B cell (primary cell): ENCODE measurements at regions not wholly inside any gene's neighbourhood (a gene's known extent, or its start where the extent isn't known, plus 50 kb on each side); places are given as distances from the start of the nearest gene placed in this dataset.

Experiments
- ATAC-seq: fragments of 200-7000 bp; cut with Tn5 transposase; one replicate; pipeline ENCODE4 v1.10.0; 2021; ENCODE audit warnings: low read depth, mild to moderate bottlenecking, moderate number of reproducible peaks, moderate library complexity
- CTCF ChIA-PET: fragments of 350-600 bp; sonication (Branson Sonifier 250); formaldehyde crosslinking; loops from one replicate; lab custom pipeline; 2021; ENCODE audit warnings: antibody characterized with exemption, inconsistent platforms; lab: Charles Lee
- POLR2A ChIA-PET: fragments of 350-600 bp; sonication (Branson Sonifier 250); formaldehyde crosslinking; loops from one replicate; lab custom pipeline; 2021; ENCODE audit warnings: antibody characterized with exemption; lab: Charles Lee
- DNase-seq: peaks from one replicate; pipeline ENCODE4 v3.0.0; 2013
- H2AFZ ChIP-seq: 2 replicates; pipeline ENCODE4 v1.6.1; 2012; ENCODE audit warnings: mild to moderate bottlenecking, low read depth, low read length; ENCODE audit not compliant: insufficient read depth, poor library complexity, severe bottlenecking
- H3K27ac ChIP-seq, 2 donors: 1 replicate in 1 of 2; 2 replicates in 1 of 2; pipeline ENCODE4 v1.5.1; 2012 to 2013; ENCODE audit warnings: low read length in 2 of 2, mild to moderate bottlenecking in 2 of 2, moderate library complexity in 1 of 2
- H3K27me3 ChIP-seq, 4 experiments: fragments of 200-600 bp in 1 of 4; sonication (generic) in 1 of 4; replicated peaks in 1 of 4; 1 replicate in 2 of 4; 2 replicates in 2 of 4; pipeline versions ENCODE4 v1.6.1 to v1.7.0; 2013 to 2016; ENCODE audit warnings: low read length in 3 of 4, mild to moderate bottlenecking in 2 of 4, mixed read lengths in 1 of 4, moderate library complexity in 1 of 4; ENCODE audit not compliant: insufficient read depth in 4 of 4, control insufficient read depth in 3 of 4; ENCODE audit errors: control extremely low read depth in 1 of 4
- H3K36me3 ChIP-seq, 2 experiments: replicated peaks in 1 of 2; 1 replicate in 1 of 2; 2 replicates in 1 of 2; pipeline versions ENCODE4 v1.6.1 to v1.7.1; 2013; ENCODE audit warnings: low read length in 1 of 2; ENCODE audit not compliant: insufficient read depth in 2 of 2, control insufficient read depth in 1 of 2; ENCODE audit errors: control extremely low read depth in 1 of 2, extremely low read depth in 1 of 2
- H3K4me1 ChIP-seq, 2 donors: fragments of 200-600 bp in 1 of 2; sonication (generic) in 1 of 2; 1 replicate in 1 of 2; 2 replicates in 1 of 2; pipeline versions ENCODE4 v1.5.1 to v1.6.1; 2013 to 2017; ENCODE audit warnings: low read length in 2 of 2; ENCODE audit not compliant: control insufficient read depth in 2 of 2, insufficient read depth in 2 of 2
- H3K4me2 ChIP-seq: replicated peaks from 2 replicates; pipeline ENCODE3; 2012; ENCODE audit warnings: mild to moderate bottlenecking, low read depth, low read length; ENCODE audit not compliant: poor library complexity, severe bottlenecking
- H3K4me3 ChIP-seq, 5 experiments: fragments of 200-600 bp in 1 of 5; sonication (generic) in 1 of 5; 1 replicate in 3 of 5; 2 replicates in 2 of 5; pipeline versions ENCODE4 v1.5.1 to v1.7.0; 2011 to 2016; ENCODE audit warnings: low read length in 4 of 5, mild to moderate bottlenecking in 4 of 5, low read depth in 2 of 5, control low read depth in 1 of 5, moderate library complexity in 1 of 5; ENCODE audit not compliant: insufficient read depth in 1 of 5; ENCODE audit errors: control extremely low read depth in 1 of 5, extremely low read depth in 1 of 5
- H3K79me2 ChIP-seq: fragments of 200-600 bp; sonication (generic); one replicate; pipeline ENCODE4 v1.6.0; 2016; ENCODE audit warnings: low read length; ENCODE audit not compliant: control insufficient read depth, insufficient read depth
- H3K9ac ChIP-seq: fragments of 200-600 bp; sonication (generic); 2 replicates; pipeline ENCODE4 v1.6.1; 2017; ENCODE audit warnings: mild to moderate bottlenecking, low read length, moderate library complexity
- H3K9me3 ChIP-seq, 3 donors: one replicate each; pipeline versions ENCODE4 v1.6.1 to v1.7.1; 2013; ENCODE audit warnings: low read length in 2 of 3; ENCODE audit not compliant: control insufficient read depth in 2 of 3, insufficient read depth in 1 of 3; ENCODE audit errors: control extremely low read depth in 1 of 3
- H4K20me1 ChIP-seq: 2 replicates; pipeline ENCODE4 v1.6.0; 2012; ENCODE audit warnings: mild to moderate bottlenecking, low read length; ENCODE audit not compliant: insufficient read depth, control insufficient read depth, poor library complexity, severe bottlenecking
- H3K27ac Mint-ChIP-seq: one replicate; pipeline ENCODE4 v1.8.0; 2021; ENCODE audit warnings: mixed read lengths
- H3K27me3 Mint-ChIP-seq: one replicate; pipeline ENCODE4 v1.8.0; 2021; ENCODE audit warnings: mixed read lengths
- H3K4me1 Mint-ChIP-seq: one replicate; pipeline ENCODE4 v1.8.0; 2021; ENCODE audit warnings: mixed read lengths
- H3K4me3 Mint-ChIP-seq: one replicate; pipeline ENCODE4 v1.8.0; 2021; ENCODE audit warnings: mixed read lengths
- H3K9me3 Mint-ChIP-seq: one replicate; pipeline ENCODE4 v1.8.0; 2022; ENCODE audit warnings: mixed read lengths; ENCODE audit not compliant: insufficient read depth
- CTCF ChIP-seq: fragments of 200-600 bp; IDR thresholded peaks from one replicate; pipeline ENCODE4 v1.8.0; 2022; ENCODE audit warnings: antibody characterized with exemption, mild to moderate bottlenecking
- EZH2 ChIP-seq: IDR thresholded peaks from 2 replicates; pipeline ENCODE4 v1.6.1; 2012; ENCODE audit warnings: borderline replicate concordance, low read depth, mild to moderate bottlenecking, moderate library complexity, low read length; ENCODE audit not compliant: insufficient read depth, poor library complexity, severe bottlenecking
- WGBS: methylation state at CpG from one replicate; pipeline ENCODE4 v1.1.5; 2013; ENCODE audit warnings: missing lambda C conversion rate; ENCODE audit not compliant: insufficient coverage; 5-methylcytosine and 5-hydroxymethylcytosine counted together
- intact Hi-C: fragments of 100-400 bp; cut with micrococcal nuclease; formaldehyde crosslinking; loops from one replicate; pipeline ENCODE4 v1.10.0; 2022

- Histone ChIP-seq H3K36me3 (no peaks in the 10 kb centered on the region), H2AFZ (no peak overlapping the region), H3K9me3 (no peaks in the 10 kb centered on the region), H3K27ac (no peak overlapping the region), H3K9ac (no peak overlapping the region), H3K79me2 (no peaks in the 10 kb centered on the region), H3K4me1 (no peaks in the 10 kb centered on the region), H3K4me2 (no peak overlapping the region), H3K27me3 (peaks cover 0 to 3% (median 0%) of the 10 kb centered on the region in 4 experiments), H3K4me3 (no peak overlapping the region), H4K20me1 (no peaks in the 10 kb centered on the region)
- Mint-ChIP-seq H3K9me3 (no peaks in the 10 kb centered on the region), H3K4me1 (no peaks in the 10 kb centered on the region), H3K27me3 (peaks cover 3% of the 10 kb centered on the region), H3K27ac (no peak overlapping the region), H3K4me3 (no peak overlapping the region)
- intact Hi-C loops, result no loop called here
- CTCF ChIA-PET, result no interaction called here
- TF ChIP-seq CTCF, result no peak
- no peak for TF ChIP-seq EZH2
- no peak for DNase-seq
- 76% methylated on average over 6 of the region's 6 CpGs for WGBS
- POLR2A ChIA-PET, result no interaction called here
- no peak for ATAC-seq
These were observed 463.9 kb upstream of the HS6ST1 start for GRCh38 chr2:128782411-128783192.

- H4K20me1 ChIP-seq, result no peaks in the 10 kb centered on the region
These were observed 464.6 kb upstream of the HS6ST1 start for GRCh38 chr2:128783193-128783671.

More at GRCh38 chr2:128783193-128783671, 464.6 kb upstream of the HS6ST1 start:
- TF ChIP-seq EZH2, result no peak
- TF ChIP-seq CTCF, result no peak
- 91% methylated on average over 9 of the region's 9 CpGs for WGBS
- Mint-ChIP-seq H3K27ac (no peak overlapping the region), H3K4me1 (no peaks in the 10 kb centered on the region), H3K27me3 (peaks cover 3% of the 10 kb centered on the region), H3K9me3 (peaks cover under 1% of the 10 kb centered on the region), H3K4me3 (no peak overlapping the region)
- no peak overlapping the region for H3K27ac ChIP-seq
- H3K79me2 ChIP-seq, result no peaks in the 10 kb centered on the region
- no peak overlapping the region for H3K4me2 ChIP-seq
- H3K9me3 ChIP-seq, result no peaks in the 10 kb centered on the region
- ChIA-PET CTCF (no interaction called here), POLR2A (no interaction called here)
- peaks cover 0 to 3% (median 0%) of the 10 kb centered on the region in 4 experiments for H3K27me3 ChIP-seq
- H2AFZ ChIP-seq, result no peak overlapping the region
- no peak for ATAC-seq
- no peak overlapping the region for H3K9ac ChIP-seq
- DNase-seq, result no peak
- H3K4me1 ChIP-seq, result no peaks in the 10 kb centered on the region
- H3K4me3 ChIP-seq, result no peak overlapping the region
- intact Hi-C loops, result no loop called here
- no peaks in the 10 kb centered on the region for H3K36me3 ChIP-seq
